Stomach (tissue), 8 donors: ENCODE measurements at regions not wholly inside any gene's neighbourhood (a gene's known extent, or its start where the extent isn't known, plus 50 kb on each side); places are given as distances from the start of the nearest gene placed in this dataset.

Source experiments
- DNase-seq, 2 donors: peaks; one replicate each; pipeline versions ENCODE4 v3.0.0 to v3.0.0-alpha.2; 2013 to 2019
- H3K27ac ChIP-seq, 5 donors: fragments of 200-600 bp in 4 of 5; sonication (generic) in 4 of 5; one replicate each; pipeline ENCODE4 v1.5.1; 2013 to 2019; ENCODE audit warnings: mild to moderate bottlenecking in 1 of 5, moderate library complexity in 1 of 5
- H3K27me3 ChIP-seq, 3 donors: fragments of 200-600 bp; sonication (generic); one replicate each; pipeline ENCODE4 v1.5.1; 2017 to 2019; ENCODE audit warnings: mixed run types in 1 of 3
- H3K36me3 ChIP-seq, 4 donors: fragments of 200-600 bp; sonication (generic); 1 replicate in 3 of 4; 2 replicates in 1 of 4; pipeline ENCODE4 v1.5.1; 2016 to 2019
- H3K4me1 ChIP-seq, 4 donors: fragments of 200-600 bp; sonication (generic); one replicate each; pipeline ENCODE4 v1.5.1; 2016 to 2019
- H3K4me3 ChIP-seq, 4 donors: fragments of 200-600 bp; sonication (generic) in 3 of 4; one replicate each; pipeline ENCODE4 v1.5.1; 2016 to 2019; ENCODE audit warnings: mild to moderate bottlenecking in 1 of 4
- H3K9me3 ChIP-seq, 4 donors: fragments of 200-600 bp; sonication (generic); one replicate each; pipeline ENCODE4 v1.5.1; 2016 to 2019
- EP300 ChIP-seq: sonication (generic); formaldehyde crosslinking; IDR thresholded peaks from one replicate; pipeline ENCODE4 v1.6.1; 2017; ENCODE audit warnings: antibody characterized with exemption
- POLR2A ChIP-seq, 4 donors: fragments of 450-650 bp; IDR thresholded peaks; one replicate each; pipeline ENCODE4 v1.6.1; 2016; ENCODE audit warnings: antibody characterized with exemption in 4 of 4, control low read depth in 2 of 4, mild to moderate bottlenecking in 1 of 4, moderate library complexity in 1 of 4
- POLR2AphosphoS5 ChIP-seq, 3 donors: sonication (generic); formaldehyde crosslinking; IDR thresholded peaks; one replicate each; pipeline ENCODE4 v1.6.1; 2016; ENCODE audit warnings: antibody characterized with exemption in 3 of 3
- WGBS, 5 donors: extraction: QIAGEN DNeasy Blood & Tissue Kit in 3 of 5; methylation state at CpG; one replicate each; pipeline versions ENCODE4 v1.1.5 to v1.1.7; 2013 to 2018; 5-methylcytosine and 5-hydroxymethylcytosine counted together
- intact Hi-C: fragments of 100-400 bp; cut with DNase I; formaldehyde crosslinking; loops from one replicate; pipeline ENCODE4 v1.15.1; 2023; ENCODE audit warnings: low total_unique reads
- TF ChIP-seq, protein P1 (sequence below), 7 experiments: fragments of 450-650 bp in 4 of 7; fragments of 200-600 bp in 3 of 7; sonication (generic) in 3 of 7; IDR thresholded peaks; one replicate each; pipeline ENCODE4 v1.5.1; 2016 to 2019; ENCODE audit warnings: antibody characterized with exemption in 7 of 7, control low read depth in 2 of 7, mild to moderate bottlenecking in 1 of 7
- donor health status: healthy with polysubstance abuse.
- donor health status: Bipolar disorder and iron deficiency.
- donor health status: healthy.

DNA sequence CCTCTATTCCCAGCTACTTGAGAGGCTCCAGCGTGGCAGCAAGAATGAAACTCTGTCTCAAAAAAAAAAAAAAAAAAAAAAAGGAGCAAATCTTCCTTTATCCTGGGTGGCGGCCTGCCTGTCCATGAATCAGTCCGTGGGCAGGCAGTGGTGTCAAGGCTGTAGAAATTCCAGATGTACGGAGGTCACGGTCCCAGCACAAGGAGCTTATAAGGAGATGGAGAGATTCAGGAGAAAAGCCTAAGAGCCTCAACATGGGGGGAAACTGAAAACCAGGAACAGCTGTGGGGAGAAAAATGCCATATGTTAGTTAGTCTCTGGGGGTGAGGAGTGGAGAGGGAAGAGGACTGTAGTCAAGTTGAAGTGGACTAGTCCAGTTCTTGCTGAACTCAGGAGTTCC lies 130.5 kb upstream of the CRY1 start:
- Histone ChIP-seq H3K4me3 (no peak overlapping the region), H3K9me3 (no peaks in the 10 kb centered on the region), H3K27ac (no peak overlapping the region), H3K4me1 (no peaks in the 10 kb centered on the region), H3K27me3 (peaks cover 0 to 50% (median 5%) of the 10 kb centered on the region in 3 donors), H3K36me3 (no peaks in the 10 kb centered on the region)
- no peak for DNase-seq
- TF ChIP-seq, protein P1, sequence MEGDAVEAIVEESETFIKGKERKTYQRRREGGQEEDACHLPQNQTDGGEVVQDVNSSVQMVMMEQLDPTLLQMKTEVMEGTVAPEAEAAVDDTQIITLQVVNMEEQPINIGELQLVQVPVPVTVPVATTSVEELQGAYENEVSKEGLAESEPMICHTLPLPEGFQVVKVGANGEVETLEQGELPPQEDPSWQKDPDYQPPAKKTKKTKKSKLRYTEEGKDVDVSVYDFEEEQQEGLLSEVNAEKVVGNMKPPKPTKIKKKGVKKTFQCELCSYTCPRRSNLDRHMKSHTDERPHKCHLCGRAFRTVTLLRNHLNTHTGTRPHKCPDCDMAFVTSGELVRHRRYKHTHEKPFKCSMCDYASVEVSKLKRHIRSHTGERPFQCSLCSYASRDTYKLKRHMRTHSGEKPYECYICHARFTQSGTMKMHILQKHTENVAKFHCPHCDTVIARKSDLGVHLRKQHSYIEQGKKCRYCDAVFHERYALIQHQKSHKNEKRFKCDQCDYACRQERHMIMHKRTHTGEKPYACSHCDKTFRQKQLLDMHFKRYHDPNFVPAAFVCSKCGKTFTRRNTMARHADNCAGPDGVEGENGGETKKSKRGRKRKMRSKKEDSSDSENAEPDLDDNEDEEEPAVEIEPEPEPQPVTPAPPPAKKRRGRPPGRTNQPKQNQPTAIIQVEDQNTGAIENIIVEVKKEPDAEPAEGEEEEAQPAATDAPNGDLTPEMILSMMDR (IDR thresholded peaks at IDR 0.05): no peak
- TF ChIP-seq EP300 (no peak), POLR2A (IDR thresholded peaks at IDR 0.05) (no peak), POLR2AphosphoS5 (IDR thresholded peaks at IDR 0.05) (no peak)
- 61 to 85% (median 78%) methylated on average over 5 of the region's 5 CpGs for WGBS, 5 donors
- intact Hi-C loops: no loop called here

DNA sequence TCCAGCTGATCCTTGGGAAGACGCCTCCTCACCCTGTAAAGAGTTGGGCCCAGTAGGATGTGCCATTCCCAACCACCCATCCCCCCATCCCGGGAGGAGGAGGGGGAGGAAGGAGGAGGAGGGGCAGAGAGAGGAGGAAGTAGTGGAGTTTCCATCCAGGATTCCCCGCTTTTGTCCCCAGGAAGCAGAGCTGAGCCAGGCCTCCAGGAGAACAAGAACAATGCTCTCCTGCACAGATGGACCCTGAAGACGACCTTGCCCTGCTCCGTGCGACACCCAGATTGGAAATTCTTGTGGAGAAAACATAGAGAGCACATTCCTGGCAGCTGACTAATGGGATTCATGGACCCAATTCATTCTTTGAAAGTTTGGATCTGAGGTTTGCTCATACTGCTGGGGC lies 132.3 kb upstream of the CRY1 start:
- intact Hi-C loops: no loop called here
- H3K4me3 ChIP-seq: no peak overlapping the region
- no peak overlapping the region for H3K27ac ChIP-seq
- H3K27me3 ChIP-seq: peaks cover 0 to 38% (median 5%) of the 10 kb centered on the region in 3 donors
- no peaks in the 10 kb centered on the region for H3K4me1 ChIP-seq
- no peaks in the 10 kb centered on the region for H3K36me3 ChIP-seq
- TF ChIP-seq POLR2AphosphoS5 (IDR thresholded peaks at IDR 0.05) (no peak), EP300 (no peak), POLR2A (IDR thresholded peaks at IDR 0.05) (no peak)
- TF ChIP-seq, protein P1 (IDR thresholded peaks at IDR 0.05): no peak
- H3K9me3 ChIP-seq: no peaks in the 10 kb centered on the region
- no peak for DNase-seq
- 51 to 63% (median 61%) methylated on average over 6 of the region's 6 CpGs for WGBS, 5 donors

DNA sequence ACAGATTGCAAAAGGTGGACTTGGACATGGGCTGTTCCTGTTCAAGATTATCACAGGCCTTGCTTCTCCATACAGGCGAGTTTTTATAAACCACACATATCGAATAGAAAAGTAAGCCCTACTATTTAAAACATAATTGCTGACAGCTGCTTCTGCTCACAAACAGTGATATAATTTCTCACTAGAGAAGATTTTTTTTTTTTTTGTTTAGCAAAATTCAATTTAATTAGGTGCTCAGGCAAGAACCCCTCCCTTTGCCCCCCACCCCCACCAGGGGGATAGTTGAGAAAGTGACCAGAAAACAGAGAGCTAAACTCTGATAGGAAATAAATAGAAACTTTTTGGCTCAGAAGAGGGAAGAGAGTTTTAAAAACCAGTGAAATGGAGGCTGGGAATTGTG lies 132.8 kb upstream of the CRY1 start:
- intact Hi-C loops: no loop called here
- no peak overlapping the region for H3K27ac ChIP-seq
- H3K4me1 ChIP-seq: no peaks in the 10 kb centered on the region
- H3K9me3 ChIP-seq: no peaks in the 10 kb centered on the region
- 64 to 89% (median 80%) methylated on average over 2 of the region's 2 CpGs for WGBS, 5 donors
- peaks cover 0 to 33% (median 5%) of the 10 kb centered on the region in 3 donors for H3K27me3 ChIP-seq
- TF ChIP-seq POLR2AphosphoS5 (IDR thresholded peaks at IDR 0.05) (no peak), POLR2A (IDR thresholded peaks at IDR 0.05) (no peak)
- no peak for DNase-seq
- H3K36me3 ChIP-seq: no peaks in the 10 kb centered on the region
- H3K4me3 ChIP-seq: no peak overlapping the region

DNA sequence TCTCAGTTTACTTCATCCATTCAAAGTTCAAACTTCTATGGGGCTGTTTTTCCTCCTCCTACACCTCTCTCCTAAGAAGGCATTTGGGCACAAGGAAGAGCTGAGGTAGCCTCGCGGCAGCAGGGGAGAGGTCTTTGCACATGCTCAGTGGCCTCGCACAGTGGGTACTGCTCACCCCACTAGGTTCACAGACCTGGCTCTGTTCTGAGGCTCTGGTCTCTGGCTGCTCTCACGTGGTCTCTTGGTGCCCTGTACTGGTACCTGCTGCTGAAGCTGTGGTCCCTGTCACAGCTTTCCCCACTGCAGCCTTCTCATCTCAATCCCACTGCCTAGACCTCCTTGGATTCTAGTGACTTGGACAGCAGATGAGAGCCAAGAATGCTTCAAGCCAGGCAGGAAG lies 134.7 kb upstream of the CRY1 start:
- Histone ChIP-seq H3K27ac (no peak overlapping the region), H3K4me1 (no peaks in the 10 kb centered on the region), H3K36me3 (no peaks in the 10 kb centered on the region), H3K9me3 (no peaks in the 10 kb centered on the region), H3K4me3 (no peak overlapping the region), H3K27me3 (peaks cover 0 to 28% (median 5%) of the 10 kb centered on the region in 3 donors)
- intact Hi-C loops: no loop called here
- TF ChIP-seq POLR2A (IDR thresholded peaks at IDR 0.05): no peak
- TF ChIP-seq, protein P1 (IDR thresholded peaks at IDR 0.05): no peak
- TF ChIP-seq POLR2AphosphoS5 (IDR thresholded peaks at IDR 0.05): no peak
- TF ChIP-seq EP300: no peak
- 50 to 77% (median 64%) methylated on average over 3 to 4 of the region's 4 CpGs for WGBS, 5 donors
- no peak for DNase-seq

DNA sequence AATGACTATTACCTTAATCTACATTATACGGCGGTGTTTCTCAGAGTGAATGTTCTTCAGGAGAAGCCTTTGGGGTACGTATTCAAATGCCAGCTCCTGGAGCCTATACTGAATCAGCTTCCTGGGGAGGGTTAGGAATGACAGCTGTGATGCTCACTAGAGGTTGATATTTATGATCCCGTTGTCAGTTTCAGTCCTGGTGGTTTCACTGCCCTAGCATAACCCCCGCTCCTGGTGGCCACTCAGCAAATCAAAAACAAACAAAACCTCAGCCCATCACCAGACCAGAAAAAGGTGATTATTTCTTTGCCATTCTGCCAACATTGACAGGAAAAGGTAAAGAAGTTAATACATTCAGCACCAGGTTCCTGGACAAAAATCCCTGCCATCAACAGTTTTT lies 136.5 kb upstream of the CRY1 start:
- 77 to 82% (median 81%) methylated on average over 5 of the region's 5 CpGs for WGBS, 5 donors

More for the DNA sequence above, 136.5 kb upstream of the CRY1 start:
- DNase-seq: no peak
- Histone ChIP-seq H3K27ac (no peak overlapping the region), H3K4me3 (no peak overlapping the region), H3K9me3 (no peaks in the 10 kb centered on the region), H3K27me3 (peaks cover 0 to 18% (median 0%) of the 10 kb centered on the region in 3 donors), H3K36me3 (no peaks in the 10 kb centered on the region), H3K4me1 (no peaks in the 10 kb centered on the region)
- intact Hi-C loops: no loop called here
- TF ChIP-seq, protein P1 (IDR thresholded peaks at IDR 0.05): no peak
- TF ChIP-seq EP300 (no peak), POLR2A (IDR thresholded peaks at IDR 0.05) (no peak), POLR2AphosphoS5 (IDR thresholded peaks at IDR 0.05) (no peak)
